Uterus (tissue), 2 donors: ENCODE measurements at regions not wholly inside any gene's neighbourhood (a gene's known extent, or its start where the extent isn't known, plus 50 kb on each side); places are given as distances from the start of the nearest gene placed in this dataset.

ENCODE experiments used
- POLR2A ChIP-seq, 2 donors: fragments of 450-650 bp; IDR thresholded peaks; one replicate each; pipeline ENCODE4 v1.6.1; 2016; ENCODE audit warnings: antibody characterized with exemption in 2 of 2, mild to moderate bottlenecking in 1 of 2, moderate library complexity in 1 of 2
- TF ChIP-seq, protein P1 (sequence below), 4 experiments: fragments of 200-600 bp in 2 of 4; fragments of 450-650 bp in 2 of 4; sonication (generic) in 2 of 4; IDR thresholded peaks; one replicate each; pipeline ENCODE4 v1.5.1; 2016 to 2019; ENCODE audit warnings: antibody characterized with exemption in 4 of 4, mild to moderate bottlenecking in 2 of 4, moderate library complexity in 1 of 4

- TF ChIP-seq, protein P1, sequence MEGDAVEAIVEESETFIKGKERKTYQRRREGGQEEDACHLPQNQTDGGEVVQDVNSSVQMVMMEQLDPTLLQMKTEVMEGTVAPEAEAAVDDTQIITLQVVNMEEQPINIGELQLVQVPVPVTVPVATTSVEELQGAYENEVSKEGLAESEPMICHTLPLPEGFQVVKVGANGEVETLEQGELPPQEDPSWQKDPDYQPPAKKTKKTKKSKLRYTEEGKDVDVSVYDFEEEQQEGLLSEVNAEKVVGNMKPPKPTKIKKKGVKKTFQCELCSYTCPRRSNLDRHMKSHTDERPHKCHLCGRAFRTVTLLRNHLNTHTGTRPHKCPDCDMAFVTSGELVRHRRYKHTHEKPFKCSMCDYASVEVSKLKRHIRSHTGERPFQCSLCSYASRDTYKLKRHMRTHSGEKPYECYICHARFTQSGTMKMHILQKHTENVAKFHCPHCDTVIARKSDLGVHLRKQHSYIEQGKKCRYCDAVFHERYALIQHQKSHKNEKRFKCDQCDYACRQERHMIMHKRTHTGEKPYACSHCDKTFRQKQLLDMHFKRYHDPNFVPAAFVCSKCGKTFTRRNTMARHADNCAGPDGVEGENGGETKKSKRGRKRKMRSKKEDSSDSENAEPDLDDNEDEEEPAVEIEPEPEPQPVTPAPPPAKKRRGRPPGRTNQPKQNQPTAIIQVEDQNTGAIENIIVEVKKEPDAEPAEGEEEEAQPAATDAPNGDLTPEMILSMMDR (IDR thresholded peaks at IDR 0.05) = no peak
- TF ChIP-seq POLR2A (IDR thresholded peaks at IDR 0.05) = no peak
Measured at GRCh38 chr1:30462826-30463425, 260.5 kb downstream of the MATN1 start.
